ENCODE measurements at regions not wholly inside any gene's neighbourhood (a gene's known extent, or its start where the extent isn't known, plus 50 kb on each side); places are given as distances from the start of the nearest gene placed in this dataset.

DNA sequence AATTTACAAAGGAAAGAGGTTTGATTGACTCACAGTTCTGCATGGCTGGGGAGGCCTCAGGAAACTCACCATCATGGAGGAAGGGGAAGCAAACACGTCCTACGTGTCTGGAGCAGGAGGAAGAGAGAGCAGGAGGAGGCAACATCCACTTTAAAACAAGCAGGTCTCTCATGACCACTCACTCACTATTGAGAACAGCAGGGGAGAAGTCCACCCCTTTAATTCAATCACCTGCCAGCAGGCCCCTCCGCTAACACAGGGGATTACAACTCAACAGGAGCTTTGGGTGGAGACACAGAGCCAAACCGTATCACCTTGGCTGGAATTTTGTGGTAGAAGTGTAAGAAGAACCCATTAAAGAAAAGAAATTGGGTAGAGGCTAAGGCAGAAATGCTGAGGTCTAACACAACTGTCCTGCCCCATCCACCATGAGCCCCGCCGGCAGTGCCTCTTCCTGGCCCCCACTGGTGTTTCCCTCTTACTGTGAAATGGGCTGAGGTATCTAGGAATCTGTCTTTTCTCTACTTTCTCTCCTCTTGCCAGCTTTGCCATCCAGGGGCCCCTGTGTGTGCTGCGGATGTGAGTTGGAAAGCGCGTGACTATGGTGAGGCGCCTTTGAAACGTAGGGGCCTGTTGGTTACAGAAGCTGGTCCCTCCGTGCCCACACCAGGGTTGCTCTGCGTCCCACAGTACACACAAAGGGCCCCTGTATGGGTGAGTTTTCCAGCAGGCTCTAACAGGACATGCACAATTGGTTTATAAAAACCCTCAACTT is 108.0 kb upstream of the TMEM132D start:
- ChIA-PET POLR2A (ENCODE audit: unreplicated experiment) (no interaction called here), CTCF (no interaction called here)
- Histone ChIP-seq H3K4me1 (ENCODE audit: control insufficient read depth, insufficient read depth, low read length) (no peaks in the 10 kb centered on the region), H3K4me3 (ENCODE audit: insufficient read depth, low read depth, low read length) (no peak overlapping the region), H3K9ac (ENCODE audit: low read depth, low read length) (no peak overlapping the region), H3K36me3 (ENCODE audit: control insufficient read depth, insufficient read depth, low read length) (no peaks in the 10 kb centered on the region), H3K23ac (ENCODE audit: low read depth, low read length) (no peak overlapping the region), H4K20me1 (ENCODE audit: insufficient read depth, low read length) (no peaks in the 10 kb centered on the region), H3K79me1 (ENCODE audit: low read depth in 1 of 2, low read length in 2 of 2) (no peaks in the 10 kb centered on the region), H3K27me3 (ENCODE audit: control insufficient read depth, insufficient read depth, low read length) (no peaks in the 10 kb centered on the region), H3K56ac (ENCODE audit: extremely low read depth, insufficient read depth, low read length) (no peak overlapping the region), H2AFZ (replicated peaks; ENCODE audit: low read length, poor library complexity) (no peak overlapping the region), H4K5ac (ENCODE audit: low read depth, low read length) (no peak overlapping the region), H3K14ac (replicated peaks; ENCODE audit: low read depth, low read length) (no peak overlapping the region), H4K8ac (ENCODE audit: low read depth in 2 of 2, low read length in 2 of 2) (no peak overlapping the region), H2BK20ac (ENCODE audit: low read depth, low read length) (no peak overlapping the region), H2AK9ac (replicated peaks; ENCODE audit: low read depth, low read length, poor library complexity) (no peak overlapping the region), H3K18ac (ENCODE audit: low read depth, low read length) (no peak overlapping the region), H3K9me3 (ENCODE audit: control insufficient read depth, insufficient read depth, low read length) (peaks cover 42% of the 10 kb centered on the region), H2BK15ac (ENCODE audit: low read depth, low read length) (no peak overlapping the region), H3K4me2 (ENCODE audit: low read depth, low read length) (no peak overlapping the region), H4K91ac (ENCODE audit: insufficient read depth, low read depth, low read length) (no peak overlapping the region), H2BK5ac (ENCODE audit: low read depth, low read length, poor library complexity, severe bottlenecking) (no peak overlapping the region), H3K27ac (ENCODE audit: insufficient read depth, low read length) (no peak overlapping the region), H3K9me1 (ENCODE audit: insufficient read depth, low read length) (no peaks in the 10 kb centered on the region), H2BK120ac (ENCODE audit: low read depth, low read length) (no peak overlapping the region), H2AK5ac (ENCODE audit: low read depth, low read length) (no peak overlapping the region), H3K4ac (ENCODE audit: low read depth, low read length) (no peak overlapping the region)
- ATAC-seq (ENCODE audit: low read depth) (no peak), DNase-seq (no peak)
- in situ Hi-C loops (cut with MboI; ENCODE audit: low sequenced_read_pairs) (no loop called here), intact Hi-C loops (cut with micrococcal nuclease) (no loop called here), dilution Hi-C loops (cut with HindIII; ENCODE audit: low sequenced_read_pairs, unreplicated experiment) (no loop called here)
- no CpG with 5 or more reads among the region's 13 CpGs for WGBS, 2 experiments (ENCODE audit: extremely low coverage in 2 of 2, insufficient read length in 1 of 2)
- TF ChIP-seq RCOR1 (IDR thresholded peaks at IDR 0.05; ENCODE audit: insufficient replicate concordance, low read length) (no peak), CHD1 (IDR thresholded peaks at IDR 0.05; ENCODE audit: low read depth, low read length) (no peak), CTCF (conservative IDR thresholded peaks at IDR 0.05; ENCODE audit: low read depth, low read length) (no peak), RFX5 (IDR thresholded peaks at IDR 0.05; ENCODE audit: low read depth, low read length) (no peak), POLR2A (IDR thresholded peaks at IDR 0.05; ENCODE audit: low read depth, low read length) (no peak), NFE2L2 (IDR thresholded peaks at IDR 0.05; ENCODE audit: low read depth, low read length) (no peak), CEBPB (IDR thresholded peaks at IDR 0.05; ENCODE audit: low read depth, low read length) (no peak), RAD21 (IDR thresholded peaks at IDR 0.05; ENCODE audit: low read length) (no peak), BHLHE40 (IDR thresholded peaks at IDR 0.05; ENCODE audit: low read depth, low read length) (no peak), SMC3 (IDR thresholded peaks at IDR 0.05; ENCODE audit: low read depth, low read length) (no peak), MAFK (IDR thresholded peaks at IDR 0.05; ENCODE audit: low read depth, low read length) (no peak), MXI1 (IDR thresholded peaks at IDR 0.05; ENCODE audit: borderline replicate concordance, low read depth, low read length) (no peak), FOS (IDR thresholded peaks at IDR 0.05; ENCODE audit: low read depth, low read length) (no peak)
- TF ChIP-seq, protein P1, sequence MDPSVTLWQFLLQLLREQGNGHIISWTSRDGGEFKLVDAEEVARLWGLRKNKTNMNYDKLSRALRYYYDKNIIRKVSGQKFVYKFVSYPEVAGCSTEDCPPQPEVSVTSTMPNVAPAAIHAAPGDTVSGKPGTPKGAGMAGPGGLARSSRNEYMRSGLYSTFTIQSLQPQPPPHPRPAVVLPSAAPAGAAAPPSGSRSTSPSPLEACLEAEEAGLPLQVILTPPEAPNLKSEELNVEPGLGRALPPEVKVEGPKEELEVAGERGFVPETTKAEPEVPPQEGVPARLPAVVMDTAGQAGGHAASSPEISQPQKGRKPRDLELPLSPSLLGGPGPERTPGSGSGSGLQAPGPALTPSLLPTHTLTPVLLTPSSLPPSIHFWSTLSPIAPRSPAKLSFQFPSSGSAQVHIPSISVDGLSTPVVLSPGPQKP (IDR thresholded peaks at IDR 0.05; ENCODE audit: borderline replicate concordance, low read depth, low read length): no peak
- no TSS peak for BruUV-seq (replicated peaks)

Measured in IMR-90 (cell line).